ENCODE measurements at regions not wholly inside any gene's neighbourhood (a gene's known extent, or its start where the extent isn't known, plus 50 kb on each side); places are given as distances from the start of the nearest gene placed in this dataset.

DNA sequence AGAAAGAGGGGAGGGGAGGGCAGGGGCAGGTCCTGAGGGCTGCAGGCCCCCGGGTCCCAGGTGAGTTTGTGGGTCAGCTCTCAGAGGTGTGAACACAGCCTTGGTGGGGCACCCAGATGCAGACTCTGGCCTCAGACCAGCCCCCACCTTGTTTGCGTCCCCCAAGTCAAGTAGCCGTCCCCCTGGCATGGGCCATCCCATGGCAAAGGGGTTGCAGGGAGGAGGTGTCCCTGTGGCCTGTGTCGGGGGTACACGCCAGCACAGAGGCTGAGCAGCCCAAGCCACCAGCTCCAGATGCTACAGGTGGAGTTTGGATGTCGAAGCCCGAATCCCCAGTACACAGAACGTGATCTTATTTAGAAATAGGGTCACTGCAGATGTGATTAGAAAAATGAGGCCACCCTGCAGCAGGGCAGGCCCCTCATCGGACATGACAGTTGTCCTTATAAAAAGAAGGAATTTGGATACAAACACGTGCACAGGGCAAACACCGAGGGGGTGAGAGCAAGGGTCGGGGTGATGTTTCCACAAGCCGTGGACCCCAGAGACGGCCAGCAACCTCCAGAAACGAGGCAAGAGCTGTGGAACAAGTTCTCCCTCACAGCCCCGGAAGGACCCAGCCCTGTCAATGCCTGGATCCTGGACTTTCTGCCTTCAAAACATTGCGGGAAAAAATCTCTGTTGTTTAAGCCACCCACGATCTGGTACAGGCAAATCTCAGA lies 141.2 kb upstream of the C14orf180 start:
- DNase-seq (ENCODE audit: low spot score): no peak
- TF ChIP-seq GTF2I (CRISPR knock-in tag; conservative IDR thresholded peaks at IDR 0.05) (no peak), GRHL2 (CRISPR knock-in tag; IDR thresholded peaks at IDR 0.05; ENCODE audit: insufficient replicate concordance, severe bottlenecking) (no peak), MXD4 (CRISPR knock-in tag; IDR thresholded peaks at IDR 0.05; ENCODE audit: borderline replicate concordance) (no peak), GABPB1 (CRISPR knock-in tag; IDR thresholded peaks at IDR 0.05) (no peak), ZNF219 (CRISPR knock-in tag; IDR thresholded peaks at IDR 0.05; ENCODE audit: borderline replicate concordance) (no peak)
- TF ChIP-seq, protein P1, sequence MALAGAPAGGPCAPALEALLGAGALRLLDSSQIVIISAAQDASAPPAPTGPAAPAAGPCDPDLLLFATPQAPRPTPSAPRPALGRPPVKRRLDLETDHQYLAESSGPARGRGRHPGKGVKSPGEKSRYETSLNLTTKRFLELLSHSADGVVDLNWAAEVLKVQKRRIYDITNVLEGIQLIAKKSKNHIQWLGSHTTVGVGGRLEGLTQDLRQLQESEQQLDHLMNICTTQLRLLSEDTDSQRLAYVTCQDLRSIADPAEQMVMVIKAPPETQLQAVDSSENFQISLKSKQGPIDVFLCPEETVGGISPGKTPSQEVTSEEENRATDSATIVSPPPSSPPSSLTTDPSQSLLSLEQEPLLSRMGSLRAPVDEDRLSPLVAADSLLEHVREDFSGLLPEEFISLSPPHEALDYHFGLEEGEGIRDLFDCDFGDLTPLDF (CRISPR knock-in tag; IDR thresholded peaks at IDR 0.05): no peak
- Mint-ChIP-seq H3K27ac (no peak overlapping the region), H3K4me3 (no peak overlapping the region), H3K4me1 (peaks cover 10% of the 10 kb centered on the region), H3K27me3 (ENCODE audit: low read depth) (no peaks in the 10 kb centered on the region), H3K36me3 (no peaks in the 10 kb centered on the region), H3K9me3 (no peaks in the 10 kb centered on the region)
- ATAC-seq: no peak
- ChIA-PET CTCF (no interaction called here), POLR2A (no interaction called here)

DNA sequence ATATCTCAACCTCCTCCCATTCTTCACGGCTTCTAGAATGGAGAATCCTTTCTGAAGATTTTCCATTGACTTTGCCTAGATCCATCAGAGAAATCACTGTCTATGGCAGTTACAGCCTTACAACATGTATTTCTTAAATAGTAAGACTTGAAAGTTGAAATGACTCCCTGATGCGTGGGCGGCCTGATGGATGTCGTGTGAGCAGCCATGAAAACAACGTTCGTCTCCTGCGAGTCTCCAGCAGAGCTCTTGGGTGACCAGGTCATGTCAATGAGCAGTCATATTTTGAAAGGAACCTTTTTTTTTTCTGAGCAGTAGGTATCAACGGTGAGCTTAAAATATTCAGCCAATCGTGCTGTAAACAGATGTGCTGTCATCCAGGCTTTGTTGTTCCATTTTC lies 139.9 kb upstream of the C14orf180 start:
- Mint-ChIP-seq H3K27me3 (ENCODE audit: low read depth) (no peaks in the 10 kb centered on the region), H3K27ac (no peak overlapping the region), H3K9me3 (peaks cover 5% of the 10 kb centered on the region), H3K36me3 (no peaks in the 10 kb centered on the region), H3K4me1 (peaks cover 14% of the 10 kb centered on the region), H3K4me3 (no peak overlapping the region)
- DNase-seq (ENCODE audit: low spot score): no peak
- ChIA-PET CTCF (no interaction called here), POLR2A (no interaction called here)
- ATAC-seq: no peak
- TF ChIP-seq ZNF512 (CRISPR knock-in tag; IDR thresholded peaks at IDR 0.05; ENCODE audit: borderline replicate concordance): no peak
- no peak for TF ChIP-seq ZNF317 (CRISPR knock-in tag; IDR thresholded peaks at IDR 0.05; ENCODE audit: borderline replicate concordance, low read depth)
- TF ChIP-seq NFE2L1 (CRISPR knock-in tag; IDR thresholded peaks at IDR 0.05): no peak
- no peak for TF ChIP-seq AR (CRISPR knock-in tag; IDR thresholded peaks at IDR 0.05)
- TF ChIP-seq IRF1 (CRISPR knock-in tag; IDR thresholded peaks at IDR 0.05): no peak
- no peak for TF ChIP-seq ATF2 (CRISPR knock-in tag; IDR thresholded peaks at IDR 0.05; ENCODE audit: borderline replicate concordance, low read depth)
- TF ChIP-seq SP1 (CRISPR knock-in tag; conservative IDR thresholded peaks at IDR 0.05): no peak
- no peak for TF ChIP-seq RELA (CRISPR knock-in tag; IDR thresholded peaks at IDR 0.05; ENCODE audit: borderline replicate concordance)
- TF ChIP-seq PREB (CRISPR knock-in tag; IDR thresholded peaks at IDR 0.05; ENCODE audit: borderline replicate concordance): no peak
- no peak for TF ChIP-seq JUN (CRISPR knock-in tag; IDR thresholded peaks at IDR 0.05)
- TF ChIP-seq, protein P2, sequence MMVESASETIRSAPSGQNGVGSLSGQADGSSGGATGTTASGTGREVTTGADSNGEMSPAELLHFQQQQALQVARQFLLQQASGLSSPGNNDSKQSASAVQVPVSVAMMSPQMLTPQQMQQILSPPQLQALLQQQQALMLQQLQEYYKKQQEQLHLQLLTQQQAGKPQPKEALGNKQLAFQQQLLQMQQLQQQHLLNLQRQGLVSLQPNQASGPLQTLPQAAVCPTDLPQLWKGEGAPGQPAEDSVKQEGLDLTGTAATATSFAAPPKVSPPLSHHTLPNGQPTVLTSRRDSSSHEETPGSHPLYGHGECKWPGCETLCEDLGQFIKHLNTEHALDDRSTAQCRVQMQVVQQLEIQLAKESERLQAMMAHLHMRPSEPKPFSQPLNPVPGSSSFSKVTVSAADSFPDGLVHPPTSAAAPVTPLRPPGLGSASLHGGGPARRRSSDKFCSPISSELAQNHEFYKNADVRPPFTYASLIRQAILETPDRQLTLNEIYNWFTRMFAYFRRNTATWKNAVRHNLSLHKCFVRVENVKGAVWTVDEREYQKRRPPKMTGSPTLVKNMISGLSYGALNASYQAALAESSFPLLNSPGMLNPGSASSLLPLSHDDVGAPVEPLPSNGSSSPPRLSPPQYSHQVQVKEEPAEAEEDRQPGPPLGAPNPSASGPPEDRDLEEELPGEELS (CRISPR knock-in tag; IDR thresholded peaks at IDR 0.05): no peak
- TF ChIP-seq ZNF263 (CRISPR knock-in tag; IDR thresholded peaks at IDR 0.05; ENCODE audit: low read depth): no peak
- no peak for TF ChIP-seq OVOL2 (CRISPR knock-in tag; IDR thresholded peaks at IDR 0.05; ENCODE audit: borderline replicate concordance)
- TF ChIP-seq, protein P3, sequence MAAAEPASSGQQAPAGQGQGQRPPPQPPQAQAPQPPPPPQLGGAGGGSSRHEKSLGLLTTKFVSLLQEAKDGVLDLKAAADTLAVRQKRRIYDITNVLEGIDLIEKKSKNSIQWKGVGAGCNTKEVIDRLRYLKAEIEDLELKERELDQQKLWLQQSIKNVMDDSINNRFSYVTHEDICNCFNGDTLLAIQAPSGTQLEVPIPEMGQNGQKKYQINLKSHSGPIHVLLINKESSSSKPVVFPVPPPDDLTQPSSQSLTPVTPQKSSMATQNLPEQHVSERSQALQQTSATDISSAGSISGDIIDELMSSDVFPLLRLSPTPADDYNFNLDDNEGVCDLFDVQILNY (CRISPR knock-in tag; IDR thresholded peaks at IDR 0.05): no peak
- TF ChIP-seq, protein P4, sequence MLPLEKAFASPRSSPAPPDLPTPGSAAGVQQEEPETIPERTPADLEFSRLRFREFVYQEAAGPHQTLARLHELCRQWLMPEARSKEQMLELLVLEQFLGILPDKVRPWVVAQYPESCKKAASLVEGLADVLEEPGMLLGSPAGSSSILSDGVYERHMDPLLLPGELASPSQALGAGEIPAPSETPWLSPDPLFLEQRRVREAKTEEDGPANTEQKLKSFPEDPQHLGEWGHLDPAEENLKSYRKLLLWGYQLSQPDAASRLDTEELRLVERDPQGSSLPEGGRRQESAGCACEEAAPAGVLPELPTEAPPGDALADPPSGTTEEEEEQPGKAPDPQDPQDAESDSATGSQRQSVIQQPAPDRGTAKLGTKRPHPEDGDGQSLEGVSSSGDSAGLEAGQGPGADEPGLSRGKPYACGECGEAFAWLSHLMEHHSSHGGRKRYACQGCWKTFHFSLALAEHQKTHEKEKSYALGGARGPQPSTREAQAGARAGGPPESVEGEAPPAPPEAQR (CRISPR knock-in tag; IDR thresholded peaks at IDR 0.05): no peak

Data from WTC11 (cell line).